Adrenal gland (tissue), 5 donors: ENCODE measurements at regions not wholly inside any gene's neighbourhood (a gene's known extent, or its start where the extent isn't known, plus 50 kb on each side); places are given as distances from the start of the nearest gene placed in this dataset.

Experiments
- POLR2A ChIP-seq, 2 donors: fragments of 450-650 bp; IDR thresholded peaks; one replicate each; pipeline ENCODE4 v1.6.1; 2017; ENCODE audit warnings: antibody characterized with exemption in 2 of 2, mild to moderate bottlenecking in 2 of 2, moderate library complexity in 1 of 2
- TF ChIP-seq, protein P1 (sequence below), 6 experiments: fragments of 450-650 bp in 4 of 6; fragments of 200-600 bp in 2 of 6; sonication (generic) in 1 of 6; IDR thresholded peaks; 1 replicate in 5 of 6; 2 replicates in 1 of 6; pipeline versions ENCODE4 v1.5.1 to v1.8.0; 2016 to 2021; ENCODE audit warnings: antibody characterized with exemption in 6 of 6, mild to moderate bottlenecking in 2 of 6, moderate library complexity in 1 of 6
- donor health status: DM: no; HTN: no; CAD: no.

DNA sequence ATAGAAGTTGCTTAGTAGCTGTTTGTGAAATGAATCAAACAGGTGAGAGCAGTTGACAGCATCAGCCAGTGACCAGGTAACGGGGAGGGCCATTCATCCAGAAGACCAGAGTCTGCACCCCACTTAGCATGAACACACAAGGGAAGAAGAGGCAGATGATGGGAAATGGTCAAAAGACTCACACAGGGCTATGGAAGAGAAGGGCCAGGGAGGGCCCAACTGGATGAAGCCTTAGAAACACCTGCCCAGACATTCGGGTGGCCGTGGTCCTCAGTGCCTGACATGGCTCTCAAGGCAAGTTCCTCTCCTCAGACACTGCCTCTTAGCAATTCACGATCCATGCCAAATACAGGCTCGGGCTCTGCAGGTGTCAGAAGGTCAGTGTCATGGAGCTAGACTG is 354.1 kb downstream of the TCERG1L start:
- TF ChIP-seq, protein P1, sequence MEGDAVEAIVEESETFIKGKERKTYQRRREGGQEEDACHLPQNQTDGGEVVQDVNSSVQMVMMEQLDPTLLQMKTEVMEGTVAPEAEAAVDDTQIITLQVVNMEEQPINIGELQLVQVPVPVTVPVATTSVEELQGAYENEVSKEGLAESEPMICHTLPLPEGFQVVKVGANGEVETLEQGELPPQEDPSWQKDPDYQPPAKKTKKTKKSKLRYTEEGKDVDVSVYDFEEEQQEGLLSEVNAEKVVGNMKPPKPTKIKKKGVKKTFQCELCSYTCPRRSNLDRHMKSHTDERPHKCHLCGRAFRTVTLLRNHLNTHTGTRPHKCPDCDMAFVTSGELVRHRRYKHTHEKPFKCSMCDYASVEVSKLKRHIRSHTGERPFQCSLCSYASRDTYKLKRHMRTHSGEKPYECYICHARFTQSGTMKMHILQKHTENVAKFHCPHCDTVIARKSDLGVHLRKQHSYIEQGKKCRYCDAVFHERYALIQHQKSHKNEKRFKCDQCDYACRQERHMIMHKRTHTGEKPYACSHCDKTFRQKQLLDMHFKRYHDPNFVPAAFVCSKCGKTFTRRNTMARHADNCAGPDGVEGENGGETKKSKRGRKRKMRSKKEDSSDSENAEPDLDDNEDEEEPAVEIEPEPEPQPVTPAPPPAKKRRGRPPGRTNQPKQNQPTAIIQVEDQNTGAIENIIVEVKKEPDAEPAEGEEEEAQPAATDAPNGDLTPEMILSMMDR (IDR thresholded peaks at IDR 0.05): no peak
- no peak for TF ChIP-seq POLR2A (IDR thresholded peaks at IDR 0.05)
